ENCODE measurements at regions not wholly inside any gene's neighbourhood (a gene's known extent, or its start where the extent isn't known, plus 50 kb on each side); places are given as distances from the start of the nearest gene placed in this dataset.
A peak's percentile ranks its signal among the peaks of the same experiment; 100 is the strongest.

GRCh38 chr11:11755871-11756270 is 85.9 kb upstream of the USP47 start:
- DNase-seq: no peak

- no peak for DNase-seq
Measured at GRCh38 chr11:11752679-11753078, 89.1 kb upstream of the USP47 start.

- DNase-seq: no peak
Measured at GRCh38 chr11:11750017-11750878, 91.5 kb upstream of the USP47 start.

- peak; percentile 7 for DNase-seq
Measured at GRCh38 chr11:11748706-11749365, 92.9 kb upstream of the USP47 start.

GRCh38 chr11:11747570-11747969 is 94.2 kb upstream of the USP47 start:
- DNase-seq: no peak

GRCh38 chr11:11746449-11746848 is 95.3 kb upstream of the USP47 start:
- no peak for DNase-seq

GRCh38 chr11:11743216-11743615 is 98.6 kb upstream of the USP47 start:
- no peak for DNase-seq

- no peak for DNase-seq
Measured at GRCh38 chr11:11742486-11742885, 99.3 kb upstream of the USP47 start.

- DNase-seq: no peak
Measured at GRCh38 chr11:11740836-11741235, 100.9 kb upstream of the USP47 start.

- no peak for DNase-seq
Measured at GRCh38 chr11:11740073-11740702, 101.6 kb upstream of the USP47 start.

- no peak for DNase-seq
Measured at GRCh38 chr11:11738370-11738769, 103.4 kb upstream of the USP47 start.

- DNase-seq: no peak
Measured at GRCh38 chr11:11735586-11735985, 106.2 kb upstream of the USP47 start.

GRCh38 chr11:11733246-11733747 is 108.5 kb upstream of the USP47 start:
- DNase-seq: no peak

GRCh38 chr11:11732116-11732515 is 109.7 kb upstream of the USP47 start:
- DNase-seq: no peak

- DNase-seq: peak; percentile 48
Measured at GRCh38 chr11:11731311-11732083, 109.7 kb upstream of the GALNT18 start.

- no peak for DNase-seq
Measured at GRCh38 chr11:11728386-11728785, 106.6 kb upstream of the GALNT18 start.

- DNase-seq: no peak
Measured at GRCh38 chr11:11725438-11725837, 103.6 kb upstream of the GALNT18 start.

- no peak for DNase-seq
Measured at GRCh38 chr11:11724994-11725393, 103.2 kb upstream of the GALNT18 start.

- DNase-seq: no peak
Measured at GRCh38 chr11:11722861-11723260, 101.1 kb upstream of the GALNT18 start.

- DNase-seq: no peak
Measured at GRCh38 chr11:11722246-11722645, 100.4 kb upstream of the GALNT18 start.

GRCh38 chr11:11718511-11718910 is 96.7 kb upstream of the GALNT18 start:
- DNase-seq: no peak

GRCh38 chr11:11717064-11717725 is 95.4 kb upstream of the GALNT18 start:
- no peak for DNase-seq
